Heart left ventricle (tissue), 13 donors: ENCODE measurements at regions not wholly inside any gene's neighbourhood (a gene's known extent, or its start where the extent isn't known, plus 50 kb on each side); places are given as distances from the start of the nearest gene placed in this dataset.

Experiments used
- POLR2A ChIP-seq, 2 donors: fragments of 450-650 bp; IDR thresholded peaks; one replicate each; pipeline ENCODE4 v1.6.1; 2017; ENCODE audit warnings: antibody characterized with exemption in 2 of 2, mild to moderate bottlenecking in 2 of 2, moderate library complexity in 2 of 2
- TF ChIP-seq, protein P1 (sequence below), 12 donors: fragments of 200-600 bp; sonication (generic) in 4 of 12; IDR thresholded peaks; one replicate each; pipeline versions ENCODE4 v1.5.0 to v1.8.0; 2018 to 2022; ENCODE audit warnings: antibody characterized with exemption in 12 of 12, mild to moderate bottlenecking in 5 of 12
- donor health status: ischemic (EF 13 %, LVEDD 7.1; RV severe dilation, severe dysfunction).
- donor health status: DM: no; HTN: yes; CAD: no.
- donor health status: DM: no; HTN: no; CAD: no.
- donor health status: ischemic (EF 25% LVEDD 6.9; RV normal size, moderate dysfunction).
- donor health status: ischemic (EF 25% LVEDD 5.7; RV mildly dilated, moderate dysfunction).
- donor health status: ischemic (EF 35%, LVEDD 5.7; RV mildly dilated, moderate dysfunction).
- donor health status: nonischemic (EF 11% LVEDD 7.7; RV severe dilation, severe dysfunction).
- donor health status: DM: yes; HTN: yes; CAD: no.
- donor health status: PGD.
- donor health status: ischemic (EF 29% LVEDD 5.4; RV normal size, mild dysfunction).
- donor health status: nonischemic (EF 23%, LVEDD 6.1; RV moderate dilation, normal function).

DNA sequence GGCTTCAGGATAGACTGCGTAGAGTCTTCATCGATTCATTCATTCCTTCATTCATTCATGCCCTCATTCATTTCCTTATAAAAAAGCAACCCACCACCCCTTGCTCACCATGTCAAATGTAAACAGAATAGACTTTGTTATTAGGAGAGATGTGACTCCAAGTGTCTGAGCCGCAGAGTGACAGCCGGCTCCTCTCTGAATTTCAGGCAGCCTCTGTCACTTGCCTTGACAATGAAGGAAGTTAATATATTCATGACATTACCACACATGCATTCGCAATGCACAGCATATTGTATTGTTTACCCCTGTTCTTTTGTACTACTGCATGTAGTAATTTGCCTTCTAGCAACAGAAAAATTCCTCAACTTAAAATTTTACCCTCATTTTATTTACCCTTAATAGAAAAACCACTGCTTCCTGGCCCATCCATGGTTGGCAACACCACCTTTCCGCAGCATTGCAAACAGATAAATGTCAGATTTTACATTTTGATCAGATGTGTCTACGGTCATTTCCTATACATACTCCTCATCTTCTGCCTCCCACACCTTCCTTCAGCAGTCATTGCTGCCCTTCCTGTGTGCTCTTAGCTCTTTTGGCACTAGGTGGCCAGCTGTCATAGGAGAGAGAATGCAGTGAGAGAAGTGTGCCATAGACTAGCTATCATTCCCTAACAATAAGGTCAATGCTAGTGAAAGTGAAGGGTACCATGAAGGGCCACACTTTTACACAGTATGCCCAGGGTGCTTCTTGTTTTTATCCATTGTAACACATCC lies 1090.8 kb downstream of the BCL11A start:
- no peak for TF ChIP-seq POLR2A (IDR thresholded peaks at IDR 0.05)
- TF ChIP-seq, protein P1, sequence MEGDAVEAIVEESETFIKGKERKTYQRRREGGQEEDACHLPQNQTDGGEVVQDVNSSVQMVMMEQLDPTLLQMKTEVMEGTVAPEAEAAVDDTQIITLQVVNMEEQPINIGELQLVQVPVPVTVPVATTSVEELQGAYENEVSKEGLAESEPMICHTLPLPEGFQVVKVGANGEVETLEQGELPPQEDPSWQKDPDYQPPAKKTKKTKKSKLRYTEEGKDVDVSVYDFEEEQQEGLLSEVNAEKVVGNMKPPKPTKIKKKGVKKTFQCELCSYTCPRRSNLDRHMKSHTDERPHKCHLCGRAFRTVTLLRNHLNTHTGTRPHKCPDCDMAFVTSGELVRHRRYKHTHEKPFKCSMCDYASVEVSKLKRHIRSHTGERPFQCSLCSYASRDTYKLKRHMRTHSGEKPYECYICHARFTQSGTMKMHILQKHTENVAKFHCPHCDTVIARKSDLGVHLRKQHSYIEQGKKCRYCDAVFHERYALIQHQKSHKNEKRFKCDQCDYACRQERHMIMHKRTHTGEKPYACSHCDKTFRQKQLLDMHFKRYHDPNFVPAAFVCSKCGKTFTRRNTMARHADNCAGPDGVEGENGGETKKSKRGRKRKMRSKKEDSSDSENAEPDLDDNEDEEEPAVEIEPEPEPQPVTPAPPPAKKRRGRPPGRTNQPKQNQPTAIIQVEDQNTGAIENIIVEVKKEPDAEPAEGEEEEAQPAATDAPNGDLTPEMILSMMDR (IDR thresholded peaks at IDR 0.05) = peak in 1 of 12 donors; percentile 33
